GM04504 (cell line): ENCODE measurements at regions not wholly inside any gene's neighbourhood (a gene's known extent, or its start where the extent isn't known, plus 50 kb on each side); places are given as distances from the start of the nearest gene placed in this dataset.
A peak's percentile ranks its signal among the peaks of the same experiment; 100 is the strongest.

Experiments
- DNase-seq: peaks from one replicate; pipeline ENCODE4 v3.0.0-alpha.2; 2012; ENCODE audit warnings: low read depth

DNA sequence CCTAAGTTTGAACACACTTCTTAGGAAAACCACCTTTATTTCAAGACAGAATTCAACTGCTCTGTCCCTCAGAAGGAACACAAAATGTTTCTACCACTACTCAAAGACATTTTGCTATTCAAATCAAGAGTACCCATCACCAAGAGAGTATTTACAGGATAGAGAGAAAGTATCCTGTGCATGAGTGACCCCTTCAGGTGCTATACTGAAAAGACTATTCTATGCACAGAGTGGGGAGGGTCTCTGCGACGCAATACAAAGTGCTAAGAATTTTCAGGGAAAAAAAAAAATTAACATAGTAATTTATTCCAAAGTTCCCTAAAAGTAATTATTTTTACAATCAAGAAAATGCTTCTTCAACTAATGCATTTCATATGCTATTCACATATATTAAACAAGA lies 346.4 kb upstream of the FAM241A start:
- no peak for DNase-seq

DNA sequence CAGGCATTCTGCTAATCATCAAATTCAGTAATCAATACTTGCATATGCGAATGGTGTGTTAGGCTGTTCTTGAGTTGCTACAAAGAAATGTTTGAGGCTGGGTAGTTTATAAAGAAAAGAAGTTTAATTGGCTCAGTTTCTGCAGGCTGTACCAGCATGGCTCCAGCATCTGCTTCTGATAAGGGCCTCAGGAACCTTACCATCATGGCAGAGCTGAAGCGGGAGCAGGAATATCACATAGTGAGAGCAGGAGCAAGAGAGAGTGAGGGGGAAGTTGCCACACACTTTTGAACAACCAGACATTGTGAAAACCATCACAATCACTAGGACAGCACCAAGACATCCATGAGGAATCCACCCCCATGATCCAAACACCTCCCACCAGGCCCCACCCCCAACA lies 344.7 kb upstream of the FAM241A start:
- no peak for DNase-seq

DNA sequence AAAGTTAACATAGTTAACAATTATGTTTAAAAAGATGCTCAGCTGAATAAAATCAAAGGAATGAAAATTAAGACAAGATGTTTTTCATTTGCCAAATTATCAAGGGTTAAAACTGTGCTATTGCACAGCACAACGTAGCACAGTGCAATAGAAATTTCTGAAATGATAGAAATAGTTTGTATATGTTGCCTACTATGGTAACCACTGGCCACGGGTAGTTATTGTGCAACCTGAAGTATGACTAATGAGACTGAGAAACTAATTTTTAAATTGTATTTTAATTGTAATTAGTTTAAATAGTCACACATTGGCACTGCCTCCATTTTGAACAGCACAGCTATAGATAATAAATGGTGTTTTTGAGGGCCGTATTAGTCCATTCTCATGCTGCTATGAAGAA lies 343.1 kb upstream of the FAM241A start:
- peak; percentile 8 for DNase-seq

DNA sequence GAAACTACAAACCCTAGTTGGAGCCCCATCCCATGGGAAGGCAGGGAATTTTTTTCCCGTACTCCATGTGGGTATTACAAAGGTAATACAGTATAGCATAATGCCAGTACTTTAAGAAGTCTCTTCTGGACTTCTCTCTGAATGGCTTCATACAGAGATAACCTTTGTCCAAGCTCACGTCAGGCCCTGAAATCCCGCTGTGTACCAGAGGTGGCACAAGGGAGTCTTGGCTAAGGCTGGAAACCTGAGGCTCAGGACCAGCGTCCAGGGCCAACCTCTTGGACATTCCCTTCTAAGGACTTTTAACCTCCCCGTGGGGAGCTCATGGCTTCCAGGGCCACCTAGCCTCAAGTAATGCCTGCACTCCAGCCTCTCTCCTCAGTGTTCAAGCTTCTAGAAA lies 338.9 kb upstream of the FAM241A start:
- DNase-seq, result no peak

DNA sequence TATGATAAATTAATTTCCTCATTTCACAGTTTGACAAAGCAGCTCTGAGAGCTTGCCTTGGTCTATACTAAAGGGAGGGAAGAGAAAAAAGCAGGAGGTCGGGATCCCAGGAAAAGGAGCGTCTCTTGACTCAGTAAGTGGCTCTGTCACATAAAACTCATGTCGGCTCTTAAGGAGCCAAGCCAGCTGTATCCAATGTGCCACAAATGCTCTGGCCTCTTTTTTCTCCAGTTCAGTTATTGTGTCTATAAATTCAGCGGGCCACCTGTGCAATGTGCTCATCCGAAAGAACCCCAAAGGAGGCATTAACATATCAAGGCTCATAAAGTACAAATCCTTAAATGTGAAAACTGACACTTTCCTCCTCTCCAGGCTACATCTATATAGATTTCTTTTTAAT lies 337.7 kb upstream of the FAM241A start:
- no peak for DNase-seq

DNA sequence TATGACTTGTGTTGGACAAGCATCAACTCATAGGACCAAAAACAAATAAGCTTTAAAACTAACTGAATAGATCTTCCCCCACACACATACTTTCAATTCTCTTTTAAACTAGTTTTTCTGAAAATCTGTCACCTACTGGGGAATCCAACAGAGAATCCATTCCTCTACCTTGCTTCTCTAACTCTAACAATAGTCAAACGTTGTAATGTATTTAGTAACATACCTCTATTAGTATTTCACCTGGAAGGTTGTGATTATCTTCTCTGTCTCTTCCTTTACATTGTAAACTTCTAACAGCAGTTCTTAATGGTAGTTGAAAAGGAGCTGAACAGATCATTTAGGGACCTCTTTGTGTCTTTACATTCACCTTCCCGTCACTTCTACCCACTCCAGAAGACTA lies 337.1 kb upstream of the FAM241A start:
- no peak for DNase-seq

DNA sequence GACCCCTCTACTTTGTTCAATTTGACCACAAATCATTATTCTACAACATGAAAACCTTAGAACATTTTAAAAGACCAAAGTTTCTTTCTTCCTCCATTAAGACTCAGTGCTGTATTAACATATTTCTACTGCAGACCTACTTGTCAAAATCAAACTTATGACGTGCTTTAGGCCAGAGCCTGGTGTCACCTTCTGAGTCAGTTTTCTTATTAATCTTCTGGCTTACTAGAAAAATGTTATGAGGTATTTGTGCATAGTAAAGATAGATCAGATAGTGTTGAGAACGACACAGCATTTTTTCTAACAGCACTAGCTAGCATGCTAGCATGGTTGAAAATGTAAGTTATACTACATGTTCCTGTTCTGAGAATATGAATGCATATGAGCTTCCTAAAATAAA lies 333.6 kb upstream of the FAM241A start:
- no peak for DNase-seq

DNA sequence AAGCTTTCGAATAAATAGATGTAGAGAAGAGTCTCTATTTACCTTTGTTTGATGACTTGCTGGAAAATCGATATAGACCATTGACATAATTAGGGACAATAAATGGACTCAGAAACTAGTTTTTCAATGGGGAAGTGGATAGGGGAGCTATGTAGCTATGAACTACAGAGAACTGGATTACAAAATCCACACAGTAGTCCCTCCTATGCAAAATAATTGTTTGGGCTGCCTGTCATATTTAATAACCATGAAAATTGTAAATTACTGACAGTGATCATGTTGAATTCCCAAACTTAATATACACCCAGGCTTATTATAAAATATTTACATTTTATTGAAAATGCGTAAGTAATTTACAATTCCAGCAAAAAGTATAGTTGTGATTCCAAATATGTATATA lies 333.1 kb upstream of the FAM241A start:
- DNase-seq, result no peak

DNA sequence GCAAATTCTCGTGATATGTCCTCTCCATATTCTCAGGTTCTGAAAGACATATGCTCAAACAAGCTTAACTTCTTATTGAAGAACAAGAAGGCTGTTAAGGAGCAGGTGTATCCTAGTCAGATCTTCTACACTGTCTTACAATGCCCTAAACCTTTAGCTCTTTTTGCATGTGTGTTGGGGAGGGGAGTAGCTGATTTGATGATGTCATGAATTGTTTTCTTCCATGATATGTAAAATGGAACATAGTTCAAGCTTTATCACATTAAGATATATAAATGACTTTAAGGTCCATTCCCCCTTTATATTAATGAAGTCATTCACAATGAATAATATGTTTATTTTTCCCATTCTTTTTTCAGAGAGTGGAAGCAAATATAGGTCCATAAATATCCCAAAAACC lies 332.5 kb upstream of the FAM241A start:
- DNase-seq, result no peak

DNA sequence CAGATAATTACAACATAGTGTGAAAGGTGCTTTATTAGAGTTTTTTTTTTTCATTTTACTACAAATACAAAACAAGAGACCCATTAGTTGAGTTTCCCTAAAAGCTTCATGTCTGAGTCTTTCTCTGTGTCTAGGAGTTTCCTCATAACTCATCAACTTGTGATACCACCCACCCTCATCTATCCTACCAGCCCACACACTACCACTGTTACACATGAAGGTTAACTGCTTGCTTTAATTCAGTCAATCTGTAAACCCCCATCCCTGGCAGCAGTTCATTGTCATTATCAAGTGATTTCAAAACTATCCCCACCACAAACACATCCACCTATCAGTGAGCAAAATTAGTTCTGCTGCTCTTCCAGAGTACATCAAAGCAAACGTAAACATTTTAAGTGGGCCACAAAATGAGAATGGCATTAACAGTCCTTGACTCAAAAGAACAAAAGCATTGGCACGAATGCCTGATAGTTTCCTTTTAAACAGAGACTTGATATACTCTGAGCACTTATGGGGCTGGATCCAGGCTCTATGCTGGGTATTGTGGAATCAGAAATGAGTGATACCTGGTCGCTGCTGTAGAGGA lies 331.6 kb upstream of the FAM241A start:
- DNase-seq, result no peak

DNA sequence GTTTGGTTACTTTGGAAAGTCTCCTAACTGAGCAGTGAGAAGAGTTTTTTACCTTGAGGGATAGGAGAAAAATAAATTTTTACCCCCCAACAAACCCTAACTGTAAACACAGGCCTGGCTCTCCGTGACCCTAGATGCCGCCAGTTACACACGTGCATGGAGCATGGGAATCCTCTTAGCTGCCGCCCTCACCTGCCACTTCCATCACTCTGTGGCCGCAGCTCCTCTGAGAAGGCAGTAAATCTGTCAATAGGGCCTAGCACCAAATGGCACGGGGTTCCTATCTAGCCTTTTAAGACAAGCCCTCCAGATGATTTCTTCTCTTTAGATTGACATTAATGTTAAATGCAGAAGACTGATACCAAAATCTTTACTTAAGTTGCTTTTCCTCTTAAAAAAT lies 330.3 kb upstream of the FAM241A start:
- no peak for DNase-seq

DNA sequence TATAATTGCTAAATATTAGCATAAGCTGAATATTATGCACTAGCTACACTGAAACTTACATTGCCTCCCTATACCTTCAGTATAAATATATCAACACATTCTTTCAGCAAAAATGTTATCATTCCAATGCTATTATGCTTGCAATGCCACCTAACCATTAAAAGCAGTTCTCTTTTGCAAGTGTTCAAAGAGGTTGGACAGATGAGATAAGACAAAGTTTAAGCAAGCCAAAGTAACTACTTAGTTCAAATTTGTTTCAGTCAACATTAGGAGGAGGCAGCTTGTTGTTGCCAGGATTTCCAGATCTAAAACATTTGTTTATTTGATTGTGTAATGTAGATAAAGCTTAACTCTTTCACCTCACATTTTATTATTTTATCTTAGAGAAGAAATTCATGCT lies 323.9 kb upstream of the FAM241A start:
- DNase-seq, result no peak

DNA sequence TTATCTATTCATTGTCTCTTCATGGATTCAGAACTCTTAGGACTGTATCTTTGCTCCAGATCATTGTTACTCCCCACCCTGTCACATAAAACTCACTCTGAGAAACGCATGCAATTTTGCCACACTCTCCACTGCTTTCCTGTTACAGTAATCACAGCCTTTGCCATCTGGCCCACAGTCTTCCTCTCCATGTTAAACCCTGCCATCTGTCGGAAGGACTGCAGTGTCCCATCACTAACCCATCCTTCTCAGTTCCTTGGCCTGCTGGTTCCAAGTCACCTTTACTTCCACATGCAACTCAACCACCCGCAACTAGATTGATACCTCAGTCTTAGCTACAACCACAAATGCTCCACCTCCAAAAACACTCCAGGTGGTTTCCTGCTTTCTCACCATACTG lies 308.7 kb upstream of the FAM241A start:
- no peak for DNase-seq

DNA sequence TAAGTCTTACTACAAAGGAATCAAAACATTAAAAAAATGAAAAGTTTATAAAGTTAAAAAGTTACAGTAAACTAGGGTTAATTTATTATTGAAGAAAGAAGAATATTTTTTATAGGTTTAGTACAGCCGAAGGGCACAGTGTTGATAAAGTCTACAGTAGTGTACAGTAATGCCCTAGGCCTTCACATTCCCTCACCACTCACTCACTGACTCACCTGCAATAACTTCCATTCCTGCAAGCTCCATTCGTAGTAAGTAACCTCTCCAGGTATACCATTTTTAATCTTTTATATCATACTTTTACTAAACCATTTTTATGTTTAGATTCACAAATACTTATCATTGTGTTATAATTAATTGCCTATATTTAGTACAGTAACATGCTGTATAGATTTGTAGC lies 307.5 kb upstream of the FAM241A start:
- DNase-seq, result no peak

DNA sequence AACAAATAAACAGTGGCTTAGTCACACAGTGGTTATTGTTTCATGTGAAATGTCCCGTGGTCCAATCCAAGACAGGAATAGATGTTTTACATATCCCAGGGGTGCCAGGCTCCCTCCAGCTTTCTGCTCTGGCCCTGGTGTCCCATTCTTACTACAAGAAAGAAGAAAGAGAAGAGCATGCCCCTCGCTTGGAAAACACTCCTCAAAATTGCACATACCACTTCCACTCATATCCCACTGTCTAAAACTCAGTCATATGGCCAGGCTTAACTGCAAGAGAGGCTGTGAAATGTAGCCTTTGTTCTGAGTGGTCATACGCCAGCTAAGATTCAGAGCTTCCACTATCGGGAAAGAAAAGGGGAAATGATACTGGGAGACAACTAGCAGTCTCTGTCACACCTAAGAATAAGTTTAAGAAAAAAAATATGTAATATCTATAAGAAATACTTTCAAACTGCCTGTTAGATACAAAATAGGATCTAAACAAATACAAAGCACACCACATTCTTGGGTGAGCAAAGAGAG lies 306.8 kb upstream of the FAM241A start:
- DNase-seq, result no peak

DNA sequence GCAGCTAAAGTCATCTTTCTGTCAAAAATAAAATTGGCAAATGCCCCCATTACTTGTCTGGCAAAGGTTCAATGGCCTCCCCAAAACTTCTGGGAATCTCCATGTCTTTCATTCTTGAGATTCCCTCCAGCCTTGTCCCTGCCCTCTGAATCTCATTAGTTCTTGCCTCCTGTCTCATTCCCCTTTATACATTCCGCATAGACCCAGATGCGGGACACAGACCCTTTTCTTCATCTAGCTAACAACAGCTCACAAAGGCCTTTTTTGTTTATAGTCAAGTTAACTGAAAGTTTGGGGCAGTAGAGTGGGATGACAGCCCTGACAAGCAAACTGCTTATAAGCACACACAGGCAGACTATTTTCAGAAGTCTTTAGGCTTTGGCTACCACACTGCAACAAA lies 306.1 kb upstream of the FAM241A start:
- DNase-seq, result no peak

DNA sequence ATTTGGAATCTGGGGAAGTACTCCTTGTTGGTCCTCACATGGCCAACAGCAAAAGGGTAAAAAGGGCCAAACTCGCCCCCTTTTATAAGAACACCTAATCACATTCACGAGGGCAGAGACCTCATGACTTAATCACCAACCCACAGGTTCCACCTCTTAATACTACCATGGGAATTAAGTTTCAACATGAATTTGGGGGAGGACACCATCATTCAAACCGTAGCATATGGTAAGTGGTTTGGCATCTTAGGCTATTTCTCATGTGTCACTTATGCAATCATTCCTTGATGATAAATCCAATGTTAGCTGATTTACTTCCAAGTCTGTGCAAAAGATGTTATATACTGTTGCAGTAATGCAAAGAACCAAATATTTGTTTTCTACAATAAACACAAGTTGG lies 302.9 kb upstream of the FAM241A start:
- DNase-seq, result no peak

DNA sequence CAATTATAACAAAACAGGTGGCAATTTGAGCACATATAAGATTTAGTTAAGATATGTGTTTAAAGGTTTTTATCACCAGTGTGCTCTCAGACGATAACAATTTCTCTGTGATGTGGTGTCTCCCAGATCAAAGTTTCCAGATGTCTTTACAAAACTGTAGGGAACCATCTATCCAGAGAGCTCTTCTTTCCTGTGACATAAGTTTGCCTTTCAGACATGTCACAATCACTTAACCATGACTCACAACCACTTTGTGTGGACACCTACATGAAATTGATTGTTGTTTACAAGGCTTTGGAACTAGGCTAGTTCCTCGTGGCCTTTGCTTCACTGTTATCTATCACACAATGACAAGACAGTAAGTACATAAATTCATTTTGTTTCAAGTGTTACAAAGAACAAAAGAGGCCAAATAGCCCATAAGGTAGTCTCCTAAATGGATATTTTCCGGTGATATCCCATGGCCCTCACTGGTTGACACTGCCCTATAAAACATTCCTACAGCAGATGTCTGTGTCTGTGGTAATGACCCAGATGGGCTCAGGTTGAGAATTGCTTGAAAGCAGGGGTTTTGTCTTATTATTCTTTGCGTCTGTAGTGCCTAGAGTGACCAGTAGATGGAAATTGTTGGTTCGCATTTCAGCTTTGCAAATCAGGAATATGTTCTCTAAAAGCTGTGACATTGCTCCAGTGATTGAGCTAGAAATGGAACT lies 297.8 kb upstream of the FAM241A start:
- peak; percentile 12 for DNase-seq

DNA sequence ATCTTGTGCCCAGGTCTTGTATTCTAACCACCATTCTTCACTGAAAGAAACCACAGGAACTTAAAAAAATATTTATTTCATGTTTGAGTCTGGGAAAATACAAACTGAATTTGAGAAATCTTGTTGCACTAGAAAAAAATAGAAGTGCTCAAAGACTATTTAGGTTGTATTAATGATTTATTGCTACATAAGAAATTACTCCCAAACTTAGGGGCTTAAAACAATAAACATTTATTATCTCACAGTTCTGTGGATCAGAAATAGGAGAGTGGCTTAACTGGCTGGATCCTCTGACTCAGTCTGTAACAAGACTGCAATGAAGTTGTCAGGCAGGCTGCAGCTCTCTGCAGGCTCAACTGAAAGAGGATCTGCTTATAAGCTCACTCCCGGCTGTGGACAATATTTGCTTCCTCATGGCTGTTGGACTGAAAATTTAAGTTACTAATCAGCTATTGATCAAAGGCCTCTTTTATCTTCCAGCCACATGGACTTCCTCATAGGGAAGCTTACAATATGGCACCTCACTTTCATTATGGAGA lies 295.4 kb upstream of the FAM241A start:
- peak; percentile 10 for DNase-seq

DNA sequence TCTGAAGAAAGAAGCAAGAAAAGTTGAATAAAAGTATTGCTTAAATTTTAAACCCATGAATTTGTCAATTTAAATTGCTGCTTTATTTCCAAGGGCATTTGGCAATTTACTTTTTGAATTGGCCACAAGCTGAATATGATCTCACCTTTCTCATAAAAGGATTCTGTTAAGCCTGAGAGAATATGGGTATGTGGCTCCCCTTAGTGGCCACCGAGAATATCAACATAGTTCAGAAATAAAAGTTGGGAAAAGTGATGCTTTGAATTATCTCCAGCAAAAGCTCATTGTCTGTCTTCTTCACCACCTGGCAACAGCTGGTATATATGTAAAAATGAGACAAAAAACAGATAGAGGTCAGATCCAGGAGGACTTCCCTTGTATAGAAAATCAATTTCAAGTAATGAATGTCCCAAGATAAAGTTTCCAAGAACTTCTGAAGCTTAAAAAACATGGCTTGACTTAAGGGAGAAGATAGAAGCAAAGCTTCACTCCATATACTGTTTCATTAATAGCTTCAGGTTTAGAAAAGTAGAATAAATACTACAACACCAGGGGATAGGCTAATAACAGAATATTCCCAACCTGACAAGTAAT lies 290.7 kb upstream of the FAM241A start:
- DNase-seq, result peak; percentile 38

DNA sequence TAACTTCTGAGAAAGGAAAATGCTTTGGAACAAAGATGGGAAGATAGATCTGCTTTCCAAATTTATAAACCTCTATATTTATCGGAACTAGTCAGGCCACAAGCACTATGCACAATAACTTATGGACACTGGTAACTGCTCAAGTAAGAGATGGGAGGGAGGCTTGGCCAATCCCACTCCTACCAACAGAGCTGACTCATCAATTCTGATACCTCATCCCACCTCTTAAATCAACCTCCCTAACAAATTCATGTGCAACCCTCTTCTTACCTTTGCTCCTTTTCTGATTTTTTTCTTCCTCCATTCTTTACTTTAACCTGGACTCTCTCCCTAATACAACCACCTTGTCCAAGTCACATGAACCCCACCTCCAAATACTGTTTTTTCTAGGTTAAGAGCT lies 289.9 kb upstream of the FAM241A start:
- DNase-seq, result no peak

DNA sequence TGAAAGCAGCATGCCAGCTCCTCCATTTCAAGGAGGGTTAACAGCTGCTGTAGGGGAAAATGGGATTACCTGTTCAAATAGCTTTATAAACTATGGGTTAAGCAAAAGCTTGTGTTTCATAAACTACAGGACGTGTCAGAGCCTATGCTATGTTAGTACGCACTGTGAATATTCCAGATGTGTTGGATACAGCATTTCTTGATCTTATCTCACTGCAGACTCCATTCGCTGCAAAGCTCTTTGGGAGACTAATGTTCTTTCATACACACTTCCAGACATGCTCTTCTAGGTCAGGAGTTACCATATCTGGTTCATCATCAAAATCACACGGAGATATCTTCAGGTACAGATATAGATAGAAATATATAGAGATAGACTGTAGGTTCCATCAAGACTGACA lies 281.2 kb upstream of the FAM241A start:
- DNase-seq, result no peak

DNA sequence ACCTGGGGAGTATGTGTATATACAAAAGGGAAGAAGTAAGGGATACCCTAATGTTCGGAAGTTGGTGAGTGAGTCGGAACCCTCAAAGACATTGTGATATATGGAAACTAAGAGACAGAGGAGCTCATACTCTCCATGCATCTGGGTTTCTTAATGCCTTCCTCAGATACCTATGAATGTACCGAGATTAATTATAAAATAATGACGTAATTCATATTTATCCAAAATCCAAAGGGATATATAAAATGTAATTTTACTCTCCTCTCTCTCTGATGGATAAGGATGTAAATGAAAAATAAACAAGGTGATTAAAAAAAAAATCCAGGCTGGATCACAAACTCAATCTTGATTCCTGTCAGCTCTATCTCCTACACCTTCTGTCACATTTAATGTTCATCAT lies 275.9 kb upstream of the FAM241A start:
- DNase-seq, result no peak
